Endothelial cell of umbilical vein (primary cell): ENCODE measurements at regions not wholly inside any gene's neighbourhood (a gene's known extent, or its start where the extent isn't known, plus 50 kb on each side); places are given as distances from the start of the nearest gene placed in this dataset.

ENCODE experiments used
- CTCF ChIP-seq, 2 donors: IDR thresholded peaks; 1 replicate in 1 of 2; 2 replicates in 1 of 2; pipeline ENCODE4 v1.5.1; 2011; ENCODE audit warnings: low read length in 2 of 2, mild to moderate bottlenecking in 2 of 2, moderate library complexity in 2 of 2, control low read depth in 1 of 2, inconsistent platforms in 1 of 2, low read depth in 1 of 2; ENCODE audit not compliant: insufficient read depth in 1 of 2; ENCODE audit errors: extremely low read depth in 1 of 2
- EZH2 ChIP-seq: IDR thresholded peaks from 2 replicates; pipeline ENCODE4 v1.6.1; 2012; ENCODE audit warnings: borderline replicate concordance, low read depth, mild to moderate bottlenecking, moderate library complexity, low read length, inconsistent platforms; ENCODE audit not compliant: severe bottlenecking
- POLR2A ChIP-seq: IDR thresholded peaks from 2 replicates; pipeline ENCODE4 v1.6.1; 2012; ENCODE audit warnings: low read depth, mild to moderate bottlenecking, control low read depth, low read length
- TF ChIP-seq, protein P1 (sequence below): IDR thresholded peaks from 2 replicates; pipeline ENCODE4 v1.6.1; 2011; ENCODE audit not compliant: insufficient read depth, insufficient read length

DNA sequence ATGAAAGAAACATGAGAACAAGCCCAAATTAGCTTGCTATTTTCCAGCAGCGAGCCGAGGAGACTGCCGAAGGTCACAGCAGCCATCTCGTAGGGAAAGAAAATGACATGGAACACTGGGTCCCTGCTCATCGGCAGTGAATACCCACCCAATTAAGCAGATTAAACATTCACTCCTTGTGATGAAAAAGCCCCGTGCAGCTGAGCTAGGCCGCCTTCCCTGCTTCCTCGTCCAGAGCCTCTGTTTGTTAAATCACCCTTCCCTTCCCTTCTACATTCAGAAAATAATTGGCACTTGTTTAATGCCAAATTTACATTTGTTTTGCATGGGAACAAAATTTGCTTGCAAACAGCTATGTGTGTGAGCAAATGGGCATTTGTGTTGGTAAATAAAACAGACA lies 342.5 kb downstream of the RMST start:
- TF ChIP-seq EZH2 (no peak), CTCF (IDR thresholded peaks at IDR 0.05; ENCODE audit: extremely low read depth in 1 of 2, insufficient read depth in 1 of 2, low read depth in 1 of 2, low read length in 2 of 2) (no peak), POLR2A (no peak)
- TF ChIP-seq, protein P1, sequence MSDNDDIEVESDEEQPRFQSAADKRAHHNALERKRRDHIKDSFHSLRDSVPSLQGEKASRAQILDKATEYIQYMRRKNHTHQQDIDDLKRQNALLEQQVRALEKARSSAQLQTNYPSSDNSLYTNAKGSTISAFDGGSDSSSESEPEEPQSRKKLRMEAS: no peak
